ENCODE measurements at regions not wholly inside any gene's neighbourhood (a gene's known extent, or its start where the extent isn't known, plus 50 kb on each side); places are given as distances from the start of the nearest gene placed in this dataset.

DNA sequence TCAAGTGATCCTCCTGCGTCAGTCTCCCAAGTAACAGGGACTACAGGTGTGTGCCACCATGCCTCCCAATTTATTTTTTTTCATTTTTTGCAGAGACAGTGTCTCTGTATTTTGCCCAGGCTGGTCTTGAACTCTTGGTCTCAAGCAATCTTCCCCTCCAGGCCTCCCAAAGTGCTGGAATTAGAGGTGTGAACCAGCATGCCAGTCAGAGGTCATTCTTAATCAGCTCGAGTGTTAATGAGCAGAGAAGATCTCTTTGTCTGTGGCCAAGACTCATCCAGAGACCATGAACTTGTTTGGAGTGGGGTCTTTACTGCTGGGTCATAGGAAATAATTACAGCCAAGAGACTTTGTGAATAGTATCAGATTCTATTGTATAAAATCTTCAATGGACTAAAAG is 99.2 kb upstream of the AP1S2 start:
- H3K27ac ChIP-seq, result no peak overlapping the region
- H2AFZ ChIP-seq (ENCODE audit: low read depth), result no peak overlapping the region
- H3K9ac ChIP-seq, result no peak overlapping the region
- no peak overlapping the region for H3K4me2 ChIP-seq
- no peaks in the 10 kb centered on the region for H3K4me1 ChIP-seq (ENCODE audit: low read depth, poor library complexity, severe bottlenecking)
- H3K36me3 ChIP-seq (ENCODE audit: insufficient read depth), result no peaks in the 10 kb centered on the region
- no peaks in the 10 kb centered on the region for H4K20me1 ChIP-seq (ENCODE audit: insufficient read depth)
- no peaks in the 10 kb centered on the region for H3K79me2 ChIP-seq (ENCODE audit: insufficient read depth, low read depth)
- H3K27me3 ChIP-seq (ENCODE audit: insufficient read depth, low read depth), result no peaks in the 10 kb centered on the region
- TF ChIP-seq CTCF (conservative IDR thresholded peaks at IDR 0.05; ENCODE audit: low read depth, low read length), result no peak
- H3K4me3 ChIP-seq (IDR thresholded peaks at IDR 0.05; ENCODE audit: insufficient read depth, low read depth, low read length), result no peak overlapping the region

GRCh38 chrX:15952212-15952611 is 97.6 kb upstream of the AP1S2 start:
- no peak overlapping the region for H3K4me3 ChIP-seq (IDR thresholded peaks at IDR 0.05; ENCODE audit: insufficient read depth, low read depth, low read length)
- no peak overlapping the region for H3K4me2 ChIP-seq
- H4K20me1 ChIP-seq (ENCODE audit: insufficient read depth), result no peaks in the 10 kb centered on the region
- H3K27ac ChIP-seq, result no peak overlapping the region
- H3K79me2 ChIP-seq (ENCODE audit: insufficient read depth, low read depth), result no peaks in the 10 kb centered on the region
- H3K9ac ChIP-seq, result no peak overlapping the region
- no peaks in the 10 kb centered on the region for H3K4me1 ChIP-seq (ENCODE audit: low read depth, poor library complexity, severe bottlenecking)
- no peak overlapping the region for H2AFZ ChIP-seq (ENCODE audit: low read depth)
- H3K27me3 ChIP-seq (ENCODE audit: insufficient read depth, low read depth), result no peaks in the 10 kb centered on the region
- no peaks in the 10 kb centered on the region for H3K36me3 ChIP-seq (ENCODE audit: insufficient read depth)
- no peak for TF ChIP-seq CTCF (conservative IDR thresholded peaks at IDR 0.05; ENCODE audit: low read depth, low read length)

GRCh38 chrX:15948318-15948660 is 93.7 kb upstream of the AP1S2 start:
- Histone ChIP-seq H2AFZ (ENCODE audit: low read depth) (no peak overlapping the region), H3K27me3 (ENCODE audit: insufficient read depth, low read depth) (no peaks in the 10 kb centered on the region), H3K27ac (no peak overlapping the region)

GRCh38 chrX:15947648-15948317 is 93.2 kb upstream of the AP1S2 start:
- TF ChIP-seq CTCF (conservative IDR thresholded peaks at IDR 0.05; ENCODE audit: low read depth, low read length), result no peak
- Histone ChIP-seq H2AFZ (ENCODE audit: low read depth) (no peak overlapping the region), H3K27ac (no peak overlapping the region), H4K20me1 (ENCODE audit: insufficient read depth) (no peaks in the 10 kb centered on the region), H3K36me3 (ENCODE audit: insufficient read depth) (no peaks in the 10 kb centered on the region), H3K4me2 (no peak overlapping the region), H3K27me3 (ENCODE audit: insufficient read depth, low read depth) (no peaks in the 10 kb centered on the region), H3K4me1 (ENCODE audit: low read depth, poor library complexity, severe bottlenecking) (no peaks in the 10 kb centered on the region), H3K9ac (no peak overlapping the region), H3K79me2 (ENCODE audit: insufficient read depth, low read depth) (no peaks in the 10 kb centered on the region), H3K4me3 (IDR thresholded peaks at IDR 0.05; ENCODE audit: insufficient read depth, low read depth, low read length) (no peak overlapping the region)

More at GRCh38 chrX:15948318-15948660, 93.7 kb upstream of the AP1S2 start:
- Histone ChIP-seq H3K4me3 (IDR thresholded peaks at IDR 0.05; ENCODE audit: insufficient read depth, low read depth, low read length) (no peak overlapping the region), H3K4me2 (no peak overlapping the region), H3K9ac (no peak overlapping the region), H3K79me2 (ENCODE audit: insufficient read depth, low read depth) (no peaks in the 10 kb centered on the region), H3K4me1 (ENCODE audit: low read depth, poor library complexity, severe bottlenecking) (no peaks in the 10 kb centered on the region), H3K36me3 (ENCODE audit: insufficient read depth) (no peaks in the 10 kb centered on the region), H4K20me1 (ENCODE audit: insufficient read depth) (no peaks in the 10 kb centered on the region)
- TF ChIP-seq CTCF (conservative IDR thresholded peaks at IDR 0.05; ENCODE audit: low read depth, low read length), result no peak
